ENCODE measurements at regions not wholly inside any gene's neighbourhood (a gene's known extent, or its start where the extent isn't known, plus 50 kb on each side); places are given as distances from the start of the nearest gene placed in this dataset.

GRCh38 chr5:20331826-20332225, 343.8 kb upstream of the CDH18 start:
- TF ChIP-seq, protein P1, sequence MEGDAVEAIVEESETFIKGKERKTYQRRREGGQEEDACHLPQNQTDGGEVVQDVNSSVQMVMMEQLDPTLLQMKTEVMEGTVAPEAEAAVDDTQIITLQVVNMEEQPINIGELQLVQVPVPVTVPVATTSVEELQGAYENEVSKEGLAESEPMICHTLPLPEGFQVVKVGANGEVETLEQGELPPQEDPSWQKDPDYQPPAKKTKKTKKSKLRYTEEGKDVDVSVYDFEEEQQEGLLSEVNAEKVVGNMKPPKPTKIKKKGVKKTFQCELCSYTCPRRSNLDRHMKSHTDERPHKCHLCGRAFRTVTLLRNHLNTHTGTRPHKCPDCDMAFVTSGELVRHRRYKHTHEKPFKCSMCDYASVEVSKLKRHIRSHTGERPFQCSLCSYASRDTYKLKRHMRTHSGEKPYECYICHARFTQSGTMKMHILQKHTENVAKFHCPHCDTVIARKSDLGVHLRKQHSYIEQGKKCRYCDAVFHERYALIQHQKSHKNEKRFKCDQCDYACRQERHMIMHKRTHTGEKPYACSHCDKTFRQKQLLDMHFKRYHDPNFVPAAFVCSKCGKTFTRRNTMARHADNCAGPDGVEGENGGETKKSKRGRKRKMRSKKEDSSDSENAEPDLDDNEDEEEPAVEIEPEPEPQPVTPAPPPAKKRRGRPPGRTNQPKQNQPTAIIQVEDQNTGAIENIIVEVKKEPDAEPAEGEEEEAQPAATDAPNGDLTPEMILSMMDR (conservative IDR thresholded peaks at IDR 0.05) = no peak
- no peak for TF ChIP-seq ZFX (IDR thresholded peaks at IDR 0.05)

Data from C4-2B (cell line).